CD4-positive, alpha-beta T cell treated with Interleukin-6 for 4 hours (primary cell): ENCODE measurements at regions not wholly inside any gene's neighbourhood (a gene's known extent, or its start where the extent isn't known, plus 50 kb on each side); places are given as distances from the start of the nearest gene placed in this dataset.
"Not testable (repeated sequence)": the region's sequence is repeated elsewhere in the genome, so short reads cannot be mapped to it uniquely, and the experiment has no call there.

Source experiments
- DNase-seq: peaks from one replicate; pipeline ENCODE4 v3.0.0-alpha.2; 2020; ENCODE audit warnings: mixed read lengths

DNA sequence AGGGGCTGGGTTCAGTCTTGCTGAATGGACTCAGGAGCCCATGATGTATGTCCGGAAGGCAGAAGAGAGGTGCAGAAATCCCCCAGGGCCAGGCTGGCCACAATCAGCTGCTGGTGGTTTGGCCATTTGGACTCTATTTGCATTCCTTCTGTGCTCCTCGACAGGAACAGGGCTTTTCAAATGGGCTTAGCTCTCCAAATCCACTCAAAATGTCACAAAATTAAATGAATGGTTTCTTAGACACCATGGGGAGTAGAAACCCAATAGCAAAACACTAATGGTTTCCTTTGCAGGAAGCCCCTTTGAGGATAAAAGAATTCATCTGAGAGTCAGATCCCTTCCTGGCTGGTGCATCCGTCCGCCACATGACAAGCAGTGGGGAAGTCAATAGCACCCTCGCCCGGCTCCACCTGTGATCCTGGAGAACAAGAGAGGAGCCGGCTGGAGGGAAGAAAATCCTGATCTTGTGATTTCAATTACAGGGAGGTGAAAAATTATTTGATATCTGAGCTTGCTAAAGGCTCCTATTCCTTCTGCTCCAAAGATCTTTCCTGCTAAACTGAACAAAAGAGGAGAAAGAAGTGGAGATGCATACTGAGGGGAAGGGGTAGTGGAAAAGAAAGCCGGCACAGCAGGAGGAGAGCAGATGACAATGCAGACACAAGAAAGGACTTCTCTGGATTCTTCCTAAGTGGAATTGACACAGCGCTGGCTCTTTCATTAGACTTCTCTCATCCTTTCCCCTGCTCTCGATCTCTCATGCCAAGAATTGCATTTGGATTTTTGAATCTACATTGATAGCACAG is 190.7 kb downstream of the C7orf25 start:
- DNase-seq, result no peak

- no peak for DNase-seq
These were observed 191.9 kb downstream of the C7orf25 start for GRCh38 chr7:42720012-42720411.

DNA sequence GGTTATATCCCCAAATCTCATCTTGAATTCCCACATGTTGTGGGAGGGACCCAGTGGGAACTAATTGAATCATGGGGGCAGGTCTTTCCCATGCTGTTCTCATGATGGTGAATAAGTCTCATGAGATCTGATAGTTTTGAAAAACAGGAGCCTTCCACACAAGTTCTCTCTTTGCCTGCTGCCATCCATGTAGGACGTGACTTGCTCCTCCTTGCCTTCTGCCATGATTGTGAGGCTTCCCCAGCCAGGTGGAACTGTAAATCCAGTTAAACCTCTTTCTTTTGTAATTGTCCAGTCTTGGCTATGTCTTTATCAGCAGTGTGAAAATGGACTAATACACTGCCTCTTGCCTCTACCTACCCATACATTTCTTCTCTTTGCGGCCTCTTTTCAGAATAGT is 193.4 kb downstream of the C7orf25 start:
- not testable (repeated sequence) for DNase-seq

GRCh38 chr7:42714356-42714755 is 197.5 kb downstream of the C7orf25 start:
- DNase-seq, result no peak

- DNase-seq, result no peak
These were observed 202.6 kb downstream of the C7orf25 start for GRCh38 chr7:42709284-42709683.

GRCh38 chr7:42704710-42705109 is 207.2 kb downstream of the C7orf25 start:
- no peak for DNase-seq

- DNase-seq, result no peak
These were observed 209.2 kb downstream of the C7orf25 start for GRCh38 chr7:42702647-42703046.

DNA sequence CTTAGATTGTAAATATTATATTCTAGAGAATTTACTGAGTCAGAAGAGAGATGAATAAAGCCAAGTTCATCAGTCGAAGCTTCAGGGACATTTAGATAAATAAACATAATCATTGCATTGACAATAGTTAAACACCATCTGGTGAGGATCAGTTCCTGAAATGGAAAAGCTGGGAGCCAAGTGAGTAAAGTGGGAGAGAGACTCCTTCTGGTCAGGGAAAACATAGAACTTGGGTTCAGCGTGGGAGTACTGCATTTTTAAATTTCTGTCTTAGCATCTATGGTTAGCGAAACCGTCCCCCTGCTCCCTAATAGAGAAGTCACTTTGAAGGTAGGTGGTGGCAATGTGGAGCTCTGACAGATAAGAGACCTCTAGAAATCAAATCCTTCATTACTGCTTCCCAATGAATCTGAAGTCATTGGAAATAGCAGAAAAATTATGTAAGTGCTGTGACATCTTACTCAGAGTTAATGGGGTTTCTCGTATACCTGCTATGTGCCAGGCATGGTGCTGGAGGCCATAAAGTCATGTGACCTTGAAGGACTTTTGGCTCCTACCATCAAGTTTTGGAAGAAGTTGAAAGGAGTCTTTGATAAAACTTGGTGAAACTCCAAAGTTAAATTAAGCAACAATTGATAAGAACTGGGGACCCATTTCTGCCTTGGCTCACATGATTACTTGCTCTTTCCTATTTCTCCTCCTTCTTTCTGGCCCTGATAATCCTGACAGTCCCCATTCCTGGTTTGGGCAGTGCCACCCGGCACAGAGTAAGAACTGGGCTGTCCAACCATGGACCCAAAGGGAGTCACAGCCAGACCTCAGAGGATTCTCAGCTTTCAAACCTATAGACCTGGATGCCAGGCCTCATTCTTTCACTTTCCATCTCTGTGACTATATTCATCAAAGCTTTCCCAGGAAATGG is 211.2 kb downstream of the C7orf25 start:
- no peak for DNase-seq

GRCh38 chr7:42699380-42700178 is 212.3 kb downstream of the C7orf25 start:
- DNase-seq, result no peak

- no peak for DNase-seq
These were observed 213.1 kb downstream of the C7orf25 start for GRCh38 chr7:42698600-42699374.

DNA sequence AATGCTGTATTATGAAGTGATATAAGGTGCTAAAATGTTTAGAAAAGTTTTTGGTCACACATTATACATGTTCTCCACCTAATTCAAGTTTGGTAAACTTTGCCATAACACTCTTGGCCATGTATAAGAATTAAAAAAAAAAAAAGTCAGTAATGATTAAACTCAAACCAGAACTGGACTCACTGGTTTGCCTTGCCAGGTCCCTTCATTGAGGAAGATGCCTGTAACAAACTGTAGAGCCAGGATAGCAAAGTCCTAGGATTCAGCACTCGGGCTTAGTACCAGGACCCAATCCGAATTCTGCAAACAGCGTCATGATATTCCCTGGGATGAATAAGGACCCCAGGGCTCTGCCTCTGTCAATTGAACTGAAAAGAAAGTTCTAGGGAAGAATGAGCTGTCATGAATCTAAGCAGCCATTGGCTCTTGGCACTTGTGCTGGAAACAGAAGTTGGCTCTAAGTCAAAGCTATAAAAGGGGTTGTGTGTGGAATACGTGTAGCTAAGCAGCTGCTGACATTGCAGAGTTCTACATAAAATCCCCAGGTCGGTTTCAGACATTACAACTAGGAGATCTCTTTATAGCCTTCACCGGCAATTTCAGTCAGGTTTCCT is 216.9 kb downstream of the C7orf25 start:
- DNase-seq, result no peak

- no peak for DNase-seq
These were observed 218.1 kb downstream of the C7orf25 start for GRCh38 chr7:42693722-42694121.

DNA sequence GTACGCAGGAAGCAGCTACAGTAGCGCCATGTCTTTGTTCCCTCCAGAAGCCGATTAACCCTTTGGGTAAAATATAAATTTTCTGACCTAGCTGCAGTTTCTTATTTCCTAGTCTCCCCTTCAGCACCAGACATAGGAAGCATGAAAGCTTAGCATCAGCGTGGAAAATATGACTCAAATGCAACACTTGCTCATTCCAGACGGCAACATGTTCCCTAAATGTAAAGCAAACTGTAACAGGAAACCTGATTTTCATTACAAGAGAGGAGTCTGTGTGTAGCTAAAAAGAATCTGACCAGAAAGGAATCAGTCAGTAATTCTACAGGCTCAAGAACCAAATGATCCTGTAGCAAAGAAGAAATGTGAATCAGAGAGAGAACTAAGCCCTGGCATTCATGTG is 219.2 kb downstream of the C7orf25 start:
- DNase-seq, result no peak

DNA sequence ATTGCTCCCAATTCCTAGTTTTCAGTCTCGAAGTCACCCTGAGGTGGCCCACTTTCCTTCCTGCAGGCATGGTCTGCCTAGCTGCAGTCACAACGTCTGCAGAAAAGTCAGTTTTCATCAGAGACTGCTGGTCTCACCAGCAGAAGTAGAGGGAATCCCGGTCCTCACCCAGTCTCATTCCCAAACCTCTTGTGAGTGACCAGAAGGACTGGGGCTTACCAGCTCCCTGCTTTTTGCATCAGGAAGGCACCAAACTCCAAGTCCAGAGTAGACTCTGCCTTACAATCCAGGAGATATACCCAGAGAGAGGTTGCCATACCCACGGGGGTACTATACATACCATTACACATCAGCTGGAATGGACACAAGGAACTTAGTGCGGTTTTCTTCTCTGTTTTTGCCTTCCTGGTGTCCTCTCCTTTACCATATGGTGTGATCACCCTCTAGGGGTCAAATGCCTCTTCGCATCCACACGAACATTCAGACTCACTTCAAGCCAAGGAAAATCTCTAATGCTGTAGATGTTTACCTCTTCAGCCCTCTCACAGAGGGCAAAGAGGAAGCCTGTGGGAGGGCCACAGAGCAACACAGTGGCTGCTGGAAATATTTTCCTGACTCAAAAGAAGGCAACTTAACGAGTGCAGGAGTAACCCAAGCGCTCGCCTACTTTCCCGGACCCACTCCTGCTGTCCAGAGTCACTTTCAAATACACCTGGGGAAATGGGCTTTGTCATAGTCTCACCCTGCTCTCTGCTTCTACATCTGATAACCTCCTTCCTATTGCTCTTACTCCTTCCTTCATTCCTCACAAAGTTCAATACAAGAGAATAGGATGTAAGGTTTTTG is 220.9 kb downstream of the C7orf25 start:
- DNase-seq, result no peak

- no peak for DNase-seq
These were observed 222.2 kb downstream of the C7orf25 start for GRCh38 chr7:42689626-42690025.

- DNase-seq, result no peak
These were observed 223.9 kb downstream of the C7orf25 start for GRCh38 chr7:42688056-42688371.

DNA sequence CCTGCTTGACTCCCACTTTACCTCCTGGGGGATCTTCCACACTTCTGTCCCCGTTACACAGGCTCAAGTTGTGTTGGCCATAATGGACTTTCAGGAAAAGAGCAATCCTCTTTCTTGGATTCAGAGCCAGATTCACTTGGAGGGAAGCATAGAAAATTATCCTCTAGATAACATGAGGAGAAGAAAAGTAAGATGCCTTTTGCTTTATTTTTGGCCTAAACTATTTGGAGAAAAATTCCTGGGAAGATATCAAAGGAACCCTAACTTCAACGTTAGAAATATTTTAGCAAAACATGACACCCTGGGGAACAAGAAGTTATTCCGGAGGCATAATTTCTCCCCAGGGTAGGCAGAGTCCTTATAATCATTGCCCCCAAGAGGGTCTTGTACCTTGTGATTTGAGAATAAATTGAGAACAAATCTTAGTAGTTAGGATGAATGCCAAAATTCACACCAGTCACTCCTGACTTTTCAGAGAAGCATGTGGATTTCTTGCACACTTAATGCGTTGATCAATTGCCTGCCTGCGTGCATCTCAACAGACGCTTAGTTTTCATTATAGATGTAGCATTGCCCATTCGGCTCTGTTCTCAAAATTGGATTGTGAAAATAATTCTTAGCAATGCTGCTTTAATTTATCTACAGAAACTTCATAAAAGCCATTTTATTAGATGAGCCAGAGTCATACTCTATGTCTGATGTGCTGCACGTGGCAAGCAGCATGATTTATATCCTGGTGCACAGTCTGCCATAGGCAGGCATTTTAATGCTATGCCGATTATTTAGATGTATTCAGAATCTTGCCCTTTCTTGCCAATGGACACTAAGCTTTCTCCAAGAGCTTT is 224.4 kb downstream of the C7orf25 start:
- no peak for DNase-seq

GRCh38 chr7:42686594-42687156 is 225.2 kb downstream of the C7orf25 start:
- no peak for DNase-seq

GRCh38 chr7:42685911-42686310 is 226.0 kb downstream of the C7orf25 start:
- DNase-seq, result no peak
